Vagina (tissue), 2 donors: ENCODE measurements at regions not wholly inside any gene's neighbourhood (a gene's known extent, or its start where the extent isn't known, plus 50 kb on each side); places are given as distances from the start of the nearest gene placed in this dataset.

Source experiments
- POLR2A ChIP-seq, 2 donors: fragments of 450-650 bp; IDR thresholded peaks; one replicate each; pipeline ENCODE4 v1.6.1; 2017; ENCODE audit warnings: antibody characterized with exemption in 2 of 2, mild to moderate bottlenecking in 2 of 2, moderate library complexity in 2 of 2
- POLR2AphosphoS5 ChIP-seq, 2 donors: sonication (generic); formaldehyde crosslinking; IDR thresholded peaks; one replicate each; pipeline ENCODE4 v1.9.0; 2017; ENCODE audit warnings: antibody characterized with exemption in 2 of 2, mild to moderate bottlenecking in 2 of 2, low read depth in 1 of 2; ENCODE audit not compliant: insufficient read depth in 1 of 2
- TF ChIP-seq, protein P1 (sequence below), 3 experiments: fragments of 450-650 bp in 2 of 3; fragments of 200-600 bp in 1 of 3; sonication (generic) in 1 of 3; IDR thresholded peaks; one replicate each; pipeline ENCODE4 v1.5.1; 2017 to 2019; ENCODE audit warnings: antibody characterized with exemption in 3 of 3, mild to moderate bottlenecking in 2 of 3, moderate library complexity in 2 of 3

DNA sequence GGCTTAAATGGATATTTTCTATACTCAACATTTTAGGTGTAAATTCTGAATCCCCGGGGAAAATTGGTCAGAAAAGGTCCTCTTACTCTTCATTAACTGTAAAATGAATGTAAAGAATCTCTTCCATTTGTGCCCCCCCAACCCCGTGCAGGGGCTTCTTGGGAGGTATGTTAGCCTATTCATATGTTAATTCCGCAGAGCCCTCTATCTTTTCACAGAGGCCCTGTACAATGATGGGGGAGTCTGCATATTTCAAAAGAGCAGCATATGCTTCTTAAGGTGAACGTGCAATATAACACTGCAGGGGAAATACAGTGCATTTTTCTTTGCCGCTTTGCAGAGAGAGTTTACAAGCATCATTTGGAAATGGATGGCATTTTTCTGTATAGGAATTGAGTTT lies 88.5 kb upstream of the CXorf66 start:
- TF ChIP-seq, protein P1, sequence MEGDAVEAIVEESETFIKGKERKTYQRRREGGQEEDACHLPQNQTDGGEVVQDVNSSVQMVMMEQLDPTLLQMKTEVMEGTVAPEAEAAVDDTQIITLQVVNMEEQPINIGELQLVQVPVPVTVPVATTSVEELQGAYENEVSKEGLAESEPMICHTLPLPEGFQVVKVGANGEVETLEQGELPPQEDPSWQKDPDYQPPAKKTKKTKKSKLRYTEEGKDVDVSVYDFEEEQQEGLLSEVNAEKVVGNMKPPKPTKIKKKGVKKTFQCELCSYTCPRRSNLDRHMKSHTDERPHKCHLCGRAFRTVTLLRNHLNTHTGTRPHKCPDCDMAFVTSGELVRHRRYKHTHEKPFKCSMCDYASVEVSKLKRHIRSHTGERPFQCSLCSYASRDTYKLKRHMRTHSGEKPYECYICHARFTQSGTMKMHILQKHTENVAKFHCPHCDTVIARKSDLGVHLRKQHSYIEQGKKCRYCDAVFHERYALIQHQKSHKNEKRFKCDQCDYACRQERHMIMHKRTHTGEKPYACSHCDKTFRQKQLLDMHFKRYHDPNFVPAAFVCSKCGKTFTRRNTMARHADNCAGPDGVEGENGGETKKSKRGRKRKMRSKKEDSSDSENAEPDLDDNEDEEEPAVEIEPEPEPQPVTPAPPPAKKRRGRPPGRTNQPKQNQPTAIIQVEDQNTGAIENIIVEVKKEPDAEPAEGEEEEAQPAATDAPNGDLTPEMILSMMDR (IDR thresholded peaks at IDR 0.05) = no peak
- TF ChIP-seq POLR2A (IDR thresholded peaks at IDR 0.05) = no peak
- TF ChIP-seq POLR2AphosphoS5 (IDR thresholded peaks at IDR 0.05; ENCODE audit: insufficient read depth in 1 of 2, low read depth in 1 of 2) = no peak
